ENCODE measurements at regions not wholly inside any gene's neighbourhood (a gene's known extent, or its start where the extent isn't known, plus 50 kb on each side); places are given as distances from the start of the nearest gene placed in this dataset.

DNA sequence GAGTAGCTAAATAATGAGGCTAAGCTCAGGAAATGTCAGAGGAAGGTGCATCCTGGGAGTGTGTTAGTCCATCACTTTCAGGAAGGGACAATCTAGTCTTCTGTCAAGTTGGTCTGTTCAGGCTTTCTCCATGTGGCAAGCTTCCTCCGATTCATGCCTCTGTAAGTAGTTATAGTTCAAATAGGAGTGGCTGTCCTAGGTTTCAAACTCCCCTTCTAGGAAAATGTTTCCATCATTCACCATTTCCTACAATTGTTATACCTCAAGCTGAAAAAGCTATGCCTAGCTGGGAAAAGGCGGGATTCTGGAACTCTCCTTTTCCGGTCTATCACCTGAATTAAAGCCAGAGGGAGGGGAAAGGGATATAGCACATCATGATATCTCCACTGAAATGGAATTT is 287.7 kb upstream of the ZSWIM2 start:
- no peak for TF ChIP-seq EZH2 (IDR thresholded peaks at IDR 0.05; ENCODE audit: low read length)
- TF ChIP-seq CTCF (optimal IDR thresholded peaks at IDR 0.05 in 1 of 3, IDR thresholded peaks at IDR 0.05 in 1 of 3, conservative IDR thresholded peaks at IDR 0.05 in 1 of 3; ENCODE audit: extremely low read depth in 1 of 3, insufficient read depth in 2 of 3, low read length in 3 of 3), result no peak

Data from keratinocyte (primary cell).